ENCODE measurements at regions not wholly inside any gene's neighbourhood (a gene's known extent, or its start where the extent isn't known, plus 50 kb on each side); places are given as distances from the start of the nearest gene placed in this dataset.

GRCh38 chr13:68048802-68049359 is 818.7 kb upstream of the PCDH9 start:
- DNase-seq (ENCODE audit: low spot score): no peak
- no peaks in the 10 kb centered on the region for H4K20me1 ChIP-seq (ENCODE audit: low read depth)
- no peaks in the 10 kb centered on the region for H3K27me3 Mint-ChIP-seq (ENCODE audit: insufficient read depth, low read depth)
- H3K4me2 ChIP-seq: no peak overlapping the region
- H3K27me3 ChIP-seq: no peaks in the 10 kb centered on the region
- H3F3A ChIP-seq (ENCODE audit: low read depth): no peaks in the 10 kb centered on the region
- H2AFZ ChIP-seq (replicated peaks): no peak overlapping the region
- H3K36me3 ChIP-seq: no peaks in the 10 kb centered on the region
- H3K27ac ChIP-seq: no peak overlapping the region
- H3K4me1 ChIP-seq: no peaks in the 10 kb centered on the region
- no peaks in the 10 kb centered on the region for H3K9me3 Mint-ChIP-seq
- H3K27ac Mint-ChIP-seq: no peak overlapping the region
- no peaks in the 10 kb centered on the region for H3K79me2 ChIP-seq (ENCODE audit: low read depth)
- TF ChIP-seq CTCF (IDR thresholded peaks at IDR 0.05): no peak
- no peak for TF ChIP-seq EZH2phosphoT487 (IDR thresholded peaks at IDR 0.05)
- H3K4me3 Mint-ChIP-seq: no peak overlapping the region
- no peak overlapping the region for H3K4me3 ChIP-seq
- no peaks in the 10 kb centered on the region for H3K36me3 Mint-ChIP-seq
- H3K9ac ChIP-seq: no peak overlapping the region
- H3K4me1 Mint-ChIP-seq: no peaks in the 10 kb centered on the region
- no peaks in the 10 kb centered on the region for H3K9me3 ChIP-seq (ENCODE audit: low read depth)

- no peaks in the 10 kb centered on the region for H3K9me3 Mint-ChIP-seq
- DNase-seq (ENCODE audit: low spot score): peak; percentile 3
- no peak overlapping the region for H3K4me3 Mint-ChIP-seq
- H3K4me1 ChIP-seq: no peaks in the 10 kb centered on the region
- no peaks in the 10 kb centered on the region for H3K36me3 Mint-ChIP-seq
- H3K27ac Mint-ChIP-seq: no peak overlapping the region
- TF ChIP-seq CTCF (IDR thresholded peaks at IDR 0.05) (no peak), EZH2phosphoT487 (IDR thresholded peaks at IDR 0.05) (no peak), EZH2 (IDR thresholded peaks at IDR 0.05) (no peak)
- no peak overlapping the region for H3K4me2 ChIP-seq
- no peak overlapping the region for H3K9ac ChIP-seq
- no peaks in the 10 kb centered on the region for H3K36me3 ChIP-seq
- H3K4me3 ChIP-seq: no peak overlapping the region
- no peaks in the 10 kb centered on the region for H3K4me1 Mint-ChIP-seq
- no peaks in the 10 kb centered on the region for H3F3A ChIP-seq (ENCODE audit: low read depth)
- H3K27me3 ChIP-seq: no peaks in the 10 kb centered on the region
- no peak overlapping the region for H3K27ac ChIP-seq
- no peaks in the 10 kb centered on the region for H4K20me1 ChIP-seq (ENCODE audit: low read depth)
- H3K27me3 Mint-ChIP-seq (ENCODE audit: insufficient read depth, low read depth): no peaks in the 10 kb centered on the region
- no peaks in the 10 kb centered on the region for H3K9me3 ChIP-seq (ENCODE audit: low read depth)
- no peaks in the 10 kb centered on the region for H3K79me2 ChIP-seq (ENCODE audit: low read depth)
- no peak overlapping the region for H2AFZ ChIP-seq (replicated peaks)
These were observed 817.8 kb upstream of the PCDH9 start for GRCh38 chr13:68047889-68048288.

- H3K4me2 ChIP-seq: no peak overlapping the region
- no peaks in the 10 kb centered on the region for H3K36me3 Mint-ChIP-seq
- no peak overlapping the region for H3K4me3 ChIP-seq
- H3K79me2 ChIP-seq (ENCODE audit: low read depth): no peaks in the 10 kb centered on the region
- H2AFZ ChIP-seq (replicated peaks): no peak overlapping the region
- H3K4me3 Mint-ChIP-seq: no peak overlapping the region
- H3K4me1 ChIP-seq: no peaks in the 10 kb centered on the region
- no peak overlapping the region for H3K27ac ChIP-seq
- H3K9me3 Mint-ChIP-seq: no peaks in the 10 kb centered on the region
- no peak for TF ChIP-seq EZH2phosphoT487 (IDR thresholded peaks at IDR 0.05)
- TF ChIP-seq EZH2 (IDR thresholded peaks at IDR 0.05): no peak
- TF ChIP-seq CTCF (IDR thresholded peaks at IDR 0.05): no peak
- no peaks in the 10 kb centered on the region for H3K36me3 ChIP-seq
- H3K27me3 Mint-ChIP-seq (ENCODE audit: insufficient read depth, low read depth): no peaks in the 10 kb centered on the region
- H3K27me3 ChIP-seq: no peaks in the 10 kb centered on the region
- no peak overlapping the region for H3K9ac ChIP-seq
- no peaks in the 10 kb centered on the region for H3F3A ChIP-seq (ENCODE audit: low read depth)
- no peaks in the 10 kb centered on the region for H3K9me3 ChIP-seq (ENCODE audit: low read depth)
- no peaks in the 10 kb centered on the region for H3K4me1 Mint-ChIP-seq
- no peaks in the 10 kb centered on the region for H4K20me1 ChIP-seq (ENCODE audit: low read depth)
- no peak for DNase-seq (ENCODE audit: low spot score)
- H3K27ac Mint-ChIP-seq: no peak overlapping the region
These were observed 816.8 kb upstream of the PCDH9 start for GRCh38 chr13:68046903-68047302.

Measured in neural progenitor cell (in vitro differentiated cells).